ENCODE measurements at regions not wholly inside any gene's neighbourhood (a gene's known extent, or its start where the extent isn't known, plus 50 kb on each side); places are given as distances from the start of the nearest gene placed in this dataset.
A peak's percentile ranks its signal among the peaks of the same experiment; 100 is the strongest.

GRCh38 chr22:49533886-49534285 is 293.8 kb downstream of the BRD1 start:
- H3K27ac ChIP-seq (ENCODE audit: extremely low read length, insufficient read depth, low read length), result no peak overlapping the region
- H3K4me1 ChIP-seq (ENCODE audit: insufficient read depth, low read length), result no peaks in the 10 kb centered on the region
- H3K4me3 ChIP-seq (replicated peaks in 1 of 3; ENCODE audit: insufficient read depth in 1 of 3, low read depth in 2 of 3, low read length in 3 of 3), result no peak overlapping the region
- H3K4me2 ChIP-seq (ENCODE audit: low read depth, low read length), result no peak overlapping the region
- peaks cover 3% of the 10 kb centered on the region; the same call in 1 of the 2 replicates for H4K20me1 ChIP-seq (ENCODE audit: insufficient read depth, low read length)
- no peak overlapping the region for H2AFZ ChIP-seq (ENCODE audit: low read length)
- 38% methylated on average over 16 of the region's 19 CpGs for WGBS (ENCODE audit: low lambda C conversion rate)
- no peaks in the 10 kb centered on the region for H3K9me3 ChIP-seq (ENCODE audit: low read length)
- no peak for ATAC-seq
- ChIA-PET POLR2A (no interaction called here), CTCF (ENCODE audit: low intra/inter-chr PET ratio, low total read pairs) (no interaction called here)
- no peak for FAIRE-seq
- intact Hi-C loops (cut with micrococcal nuclease; ENCODE audit: unreplicated experiment) (no loop called here), in situ Hi-C loops (cut with HindIII; ENCODE audit: extremely low pct_ligation_motif_present, low pct_unique_long_range_greater_than_20kb) (no loop called here)
- DNase-seq (ENCODE audit: low spot score), result no peak
- H3K9ac ChIP-seq (ENCODE audit: insufficient read depth, low read depth, low read length), result no peak overlapping the region
- H3K27me3 ChIP-seq (ENCODE audit: control insufficient read depth in 1 of 2, insufficient read depth in 2 of 2, low read length in 2 of 2), result peaks cover 3 to 43% of the 10 kb centered on the region in 2 experiments; a peak in 4 of 5 replicates
- H3K79me2 ChIP-seq (ENCODE audit: insufficient read depth, low read length), result no peaks in the 10 kb centered on the region
- no TSS peak for BruUV-seq (replicated peaks)
- no peaks in the 10 kb centered on the region for H3K36me3 ChIP-seq (replicated peaks in 1 of 2; ENCODE audit: control insufficient read depth in 1 of 2, insufficient read depth in 2 of 2, low read length in 2 of 2)
- TF ChIP-seq ZNF562 (CRISPR knock-in tag; IDR thresholded peaks at IDR 0.05; ENCODE audit: borderline replicate concordance), result no peak
- no peak for TF ChIP-seq ZNF513 (CRISPR knock-in tag; conservative IDR thresholded peaks at IDR 0.05)
- TF ChIP-seq REL (CRISPR knock-in tag; conservative IDR thresholded peaks at IDR 0.05), result no peak
- no peak for TF ChIP-seq GFI1 (CRISPR knock-in tag; IDR thresholded peaks at IDR 0.05; ENCODE audit: borderline replicate concordance)
- TF ChIP-seq ERF (CRISPR knock-in tag; IDR thresholded peaks at IDR 0.05), result no peak

GRCh38 chr22:49532869-49533802 is 294.5 kb downstream of the BRD1 start:
- Histone ChIP-seq H3K27ac (ENCODE audit: extremely low read length, insufficient read depth, low read length) (no peak overlapping the region), H3K4me1 (ENCODE audit: insufficient read depth, low read length) (no peaks in the 10 kb centered on the region), H2AFZ (ENCODE audit: low read length) (no peak overlapping the region), H3K79me2 (ENCODE audit: insufficient read depth, low read length) (no peaks in the 10 kb centered on the region), H3K4me2 (ENCODE audit: low read depth, low read length) (no peak overlapping the region), H3K9me3 (ENCODE audit: low read length) (no peaks in the 10 kb centered on the region), H3K36me3 (replicated peaks in 1 of 2; ENCODE audit: control insufficient read depth in 1 of 2, insufficient read depth in 2 of 2, low read length in 2 of 2) (no peaks in the 10 kb centered on the region), H3K27me3 (ENCODE audit: control insufficient read depth in 1 of 2, insufficient read depth in 2 of 2, low read length in 2 of 2) (peaks cover 3 to 38% of the 10 kb centered on the region in 2 experiments; a peak in 4 of 5 replicates), H3K4me3 (replicated peaks in 1 of 3; ENCODE audit: insufficient read depth in 1 of 3, low read depth in 2 of 3, low read length in 3 of 3) (no peak overlapping the region), H4K20me1 (ENCODE audit: insufficient read depth, low read length) (peaks cover 3% of the 10 kb centered on the region; the same call in 1 of the 2 replicates), H3K9ac (ENCODE audit: insufficient read depth, low read depth, low read length) (no peak overlapping the region)
- FAIRE-seq (no peak), DNase-seq (ENCODE audit: low spot score) (no peak), ATAC-seq (peak; percentile 70)
- TF ChIP-seq MYPOP (CRISPR knock-in tag; IDR thresholded peaks at IDR 0.05) (no peak), FOXA3 (CRISPR knock-in tag; IDR thresholded peaks at IDR 0.05) (no peak), TFAP4 (IDR thresholded peaks at IDR 0.05; ENCODE audit: borderline replicate concordance, low read depth) (0 out of 2 replicates have a peak, but pooled peaks have one; percentile 19), CEBPB (IDR thresholded peaks at IDR 0.05; ENCODE audit: borderline replicate concordance, low read depth, low read length) (peak; percentile 40; the same call in 1 of the 2 replicates), ATAD3A (CRISPR knock-in tag; IDR thresholded peaks at IDR 0.05) (no peak)
- ChIA-PET POLR2A (no interaction called here), CTCF (ENCODE audit: low intra/inter-chr PET ratio, low total read pairs) (no interaction called here)
- no TSS peak for BruUV-seq (replicated peaks)
- in situ Hi-C loops (cut with HindIII; ENCODE audit: extremely low pct_ligation_motif_present, low pct_unique_long_range_greater_than_20kb) (no loop called here), intact Hi-C loops (cut with micrococcal nuclease; ENCODE audit: unreplicated experiment) (no loop called here)
- WGBS (ENCODE audit: low lambda C conversion rate), result 16% methylated on average over 7 of the region's 22 CpGs

All from HepG2 (cell line).